HepG2 (cell line): ENCODE measurements at regions not wholly inside any gene's neighbourhood (a gene's known extent, or its start where the extent isn't known, plus 50 kb on each side); places are given as distances from the start of the nearest gene placed in this dataset.
A peak's percentile ranks its signal among the peaks of the same experiment; 100 is the strongest.

Experiments
- CSRNP1 ChIP-seq: sonication (generic); formaldehyde crosslinking; IDR thresholded peaks from 2 replicates; pipeline ENCODE4 v1.8.1; 2023; ENCODE audit warnings: mild to moderate bottlenecking, missing genetic modification reagents
- DNMT3B ChIP-seq: conservative IDR thresholded peaks from 2 replicates; pipeline ENCODE4 v1.6.1; 2016; ENCODE audit warnings: missing biosample characterization, control low read depth
- HNF4A ChIP-seq: sonication (generic); formaldehyde crosslinking; IDR thresholded peaks from 2 replicates; pipeline ENCODE4 v1.4.0; 2020; ENCODE audit warnings: missing genetic modification reagents
- KDM5B ChIP-seq: sonication (generic); formaldehyde crosslinking; IDR thresholded peaks from 2 replicates; pipeline ENCODE4 v1.4.0; 2020; ENCODE audit warnings: missing genetic modification reagents, mild to moderate bottlenecking, borderline replicate concordance
- MTA3 ChIP-seq: sonication (generic); formaldehyde crosslinking; IDR thresholded peaks from 2 replicates; pipeline ENCODE4 v1.4.0; 2020; ENCODE audit warnings: missing genetic modification reagents
- NFKB2 ChIP-seq: sonication (generic); formaldehyde crosslinking; IDR thresholded peaks from 2 replicates; pipeline ENCODE4 v1.4.0; 2020; ENCODE audit warnings: missing genetic modification reagents, borderline replicate concordance
- REST ChIP-seq, 2 experiments: IDR thresholded peaks; 2 replicates each; pipeline ENCODE4 v1.6.1; 2011 to 2012; ENCODE audit warnings: low read length in 2 of 2, borderline replicate concordance in 1 of 2, low read depth in 1 of 2, mild to moderate bottlenecking in 1 of 2, moderate library complexity in 1 of 2
- SSRP1 ChIP-seq: IDR thresholded peaks from 2 replicates; pipeline ENCODE4 v1.6.1; 2016; ENCODE audit warnings: control low read depth
- ZBTB8A ChIP-seq: sonication (generic); formaldehyde crosslinking; IDR thresholded peaks from 2 replicates; pipeline ENCODE4 v1.4.0; 2020; ENCODE audit warnings: mild to moderate bottlenecking, low read depth, missing genetic modification reagents, borderline replicate concordance
- ZNF512B ChIP-seq: sonication (generic); formaldehyde crosslinking; IDR thresholded peaks from 2 replicates; pipeline ENCODE4 v1.5.1; 2020; ENCODE audit warnings: missing genetic modification reagents, mild to moderate bottlenecking, borderline replicate concordance
- ZNF557 ChIP-seq: sonication (generic); formaldehyde crosslinking; IDR thresholded peaks from 2 replicates; pipeline ENCODE4 v1.4.0; 2020; ENCODE audit warnings: missing genetic modification reagents
- ZNF687 ChIP-seq: sonication (generic); formaldehyde crosslinking; IDR thresholded peaks from 2 replicates; pipeline ENCODE4 v1.5.1; 2020; ENCODE audit warnings: mild to moderate bottlenecking, missing genetic modification reagents, moderate library complexity
- ZNF75D ChIP-seq: sonication (generic); formaldehyde crosslinking; IDR thresholded peaks from 2 replicates; pipeline ENCODE4 v1.8.1; 2023; ENCODE audit warnings: missing genetic modification reagents, mild to moderate bottlenecking, borderline replicate concordance
- ZSCAN30 ChIP-seq: sonication (generic); formaldehyde crosslinking; IDR thresholded peaks from 2 replicates; pipeline ENCODE4 v1.5.0; 2020; ENCODE audit warnings: mild to moderate bottlenecking, missing genetic modification reagents

- TF ChIP-seq ZNF512B (0 out of 2 replicates have a peak, but pooled peaks have one; percentile 42), REST (IDR thresholded peaks at IDR 0.05; ENCODE audit: borderline replicate concordance in 1 of 2, low read depth in 1 of 2, low read length in 2 of 2) (peak in 1 of 2 experiments; percentile 77; a peak in 2 of 4 replicates), SSRP1 (no peak), NFKB2 (no peak), KDM5B (CRISPR knock-in tag) (no peak), ZNF557 (CRISPR knock-in tag) (no peak), CSRNP1 (CRISPR knock-in tag) (peak; percentile 63; the same call in 1 of the 2 replicates), ZSCAN30 (CRISPR knock-in tag) (no peak), ZNF687 (CRISPR knock-in tag) (peak; percentile 60; the same call in 1 of the 2 replicates), HNF4A (CRISPR knock-in tag) (peak; percentile 85), MTA3 (CRISPR knock-in tag) (no peak), ZBTB8A (CRISPR knock-in tag) (no peak), ZNF75D (no peak), DNMT3B (CRISPR knock-in tag) (no peak; the same call in 1 of the 2 replicates)
These were observed 590.8 kb upstream of the ID2 start (continued) for GRCh38 chr2:8090748-8091700.
